Smooth muscle cell (in vitro differentiated cells): ENCODE measurements at regions not wholly inside any gene's neighbourhood (a gene's known extent, or its start where the extent isn't known, plus 50 kb on each side); places are given as distances from the start of the nearest gene placed in this dataset.

Experiments used
- DNase-seq: peaks from one replicate; lab custom pipeline; 2025; ENCODE audit not compliant: unreplicated experiment; lab: John Stamatoyannopoulos, UW
- H2AFZ ChIP-seq: fragments of 200-600 bp; sonication (generic); 2 replicates; pipeline ENCODE4 v1.6.0; 2016; ENCODE audit warnings: antibody characterized with exemption, low read depth, mild to moderate bottlenecking
- H3F3A ChIP-seq: fragments of 200-600 bp; sonication (generic); 2 replicates; pipeline ENCODE4 v1.6.0; 2017; ENCODE audit warnings: antibody characterized with exemption, low read depth
- H3K27ac ChIP-seq: fragments of 200-600 bp; sonication (generic); 2 replicates; pipeline ENCODE4 v1.5.1; 2016; ENCODE audit warnings: low read depth, mild to moderate bottlenecking
- H3K27me3 ChIP-seq: fragments of 200-600 bp; sonication (generic); 2 replicates; pipeline ENCODE4 v1.6.1; 2016; ENCODE audit warnings: low read depth, mild to moderate bottlenecking
- H3K36me3 ChIP-seq: fragments of 200-600 bp; sonication (generic); 2 replicates; pipeline ENCODE4 v1.5.1; 2016; ENCODE audit warnings: low read depth
- H3K4me1 ChIP-seq: fragments of 200-600 bp; sonication (generic); 2 replicates; pipeline ENCODE4 v1.5.1; 2016; ENCODE audit warnings: low read depth
- H3K4me2 ChIP-seq: fragments of 200-600 bp; sonication (generic); 2 replicates; pipeline ENCODE4 v1.6.0; 2016; ENCODE audit warnings: mild to moderate bottlenecking
- H3K4me3 ChIP-seq: fragments of 200-600 bp; sonication (generic); 2 replicates; pipeline ENCODE4 v1.5.1; 2016; ENCODE audit warnings: mild to moderate bottlenecking
- H3K79me2 ChIP-seq: fragments of 200-600 bp; sonication (generic); 2 replicates; pipeline ENCODE4 v1.6.0; 2016; ENCODE audit warnings: low read depth, mild to moderate bottlenecking
- H3K9ac ChIP-seq: fragments of 200-600 bp; sonication (generic); 2 replicates; pipeline ENCODE4 v1.6.0; 2016; ENCODE audit warnings: low read depth
- H3K9me3 ChIP-seq: fragments of 200-600 bp; sonication (generic); replicated peaks from 2 replicates; pipeline ENCODE4 v1.5.1; 2016; ENCODE audit warnings: low read depth
- H4K20me1 ChIP-seq: fragments of 200-600 bp; sonication (generic); 2 replicates; pipeline ENCODE4 v1.6.0; 2016; ENCODE audit warnings: low read depth
- WGBS: methylation state at CpG from one replicate; pipeline ENCODE4 v1.1.7; 2016; ENCODE audit warnings: low lambda C conversion rate; 5-methylcytosine and 5-hydroxymethylcytosine counted together
- TF ChIP-seq, protein P1 (sequence below): fragments of 200-600 bp; sonication (generic); IDR thresholded peaks from 2 replicates; pipeline ENCODE4 v1.5.1; 2017; ENCODE audit warnings: borderline replicate concordance, mild to moderate bottlenecking, antibody characterized with exemption; ENCODE audit not compliant: insufficient read depth, poor library complexity, severe bottlenecking

DNA sequence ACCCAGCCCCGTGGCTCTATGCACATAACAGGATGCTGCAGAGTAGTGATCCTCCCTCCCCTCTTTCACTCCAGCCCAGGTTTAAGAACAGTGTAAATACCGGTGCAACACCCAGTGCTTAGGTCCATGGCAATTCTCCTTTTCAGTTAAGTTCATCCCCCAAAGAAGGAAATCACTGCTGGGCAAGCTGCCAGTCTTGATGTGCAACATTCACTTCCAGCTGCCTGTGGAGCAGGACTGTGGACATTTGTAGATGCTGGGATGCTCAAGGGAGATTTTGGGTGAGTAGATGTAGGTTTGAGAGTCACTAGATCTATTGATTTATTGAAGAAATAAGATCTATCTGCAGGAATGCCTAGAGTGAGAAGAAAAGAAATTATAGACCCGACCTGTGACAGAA is 294.3 kb upstream of the KIAA1217 start:
- Histone ChIP-seq H3K27me3 (peaks cover 12% of the 10 kb centered on the region), H3K79me2 (no peaks in the 10 kb centered on the region), H3K27ac (no peak overlapping the region), H4K20me1 (no peaks in the 10 kb centered on the region), H3K4me3 (no peak overlapping the region), H3K9me3 (no peaks in the 10 kb centered on the region), H3K9ac (no peak overlapping the region), H3F3A (no peaks in the 10 kb centered on the region), H3K4me1 (no peaks in the 10 kb centered on the region), H2AFZ (no peak overlapping the region), H3K4me2 (no peak overlapping the region), H3K36me3 (no peaks in the 10 kb centered on the region)
- WGBS = 86% methylated on average over 3 of the region's 3 CpGs
- no peak for DNase-seq
- TF ChIP-seq, protein P1, sequence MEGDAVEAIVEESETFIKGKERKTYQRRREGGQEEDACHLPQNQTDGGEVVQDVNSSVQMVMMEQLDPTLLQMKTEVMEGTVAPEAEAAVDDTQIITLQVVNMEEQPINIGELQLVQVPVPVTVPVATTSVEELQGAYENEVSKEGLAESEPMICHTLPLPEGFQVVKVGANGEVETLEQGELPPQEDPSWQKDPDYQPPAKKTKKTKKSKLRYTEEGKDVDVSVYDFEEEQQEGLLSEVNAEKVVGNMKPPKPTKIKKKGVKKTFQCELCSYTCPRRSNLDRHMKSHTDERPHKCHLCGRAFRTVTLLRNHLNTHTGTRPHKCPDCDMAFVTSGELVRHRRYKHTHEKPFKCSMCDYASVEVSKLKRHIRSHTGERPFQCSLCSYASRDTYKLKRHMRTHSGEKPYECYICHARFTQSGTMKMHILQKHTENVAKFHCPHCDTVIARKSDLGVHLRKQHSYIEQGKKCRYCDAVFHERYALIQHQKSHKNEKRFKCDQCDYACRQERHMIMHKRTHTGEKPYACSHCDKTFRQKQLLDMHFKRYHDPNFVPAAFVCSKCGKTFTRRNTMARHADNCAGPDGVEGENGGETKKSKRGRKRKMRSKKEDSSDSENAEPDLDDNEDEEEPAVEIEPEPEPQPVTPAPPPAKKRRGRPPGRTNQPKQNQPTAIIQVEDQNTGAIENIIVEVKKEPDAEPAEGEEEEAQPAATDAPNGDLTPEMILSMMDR = no peak

DNA sequence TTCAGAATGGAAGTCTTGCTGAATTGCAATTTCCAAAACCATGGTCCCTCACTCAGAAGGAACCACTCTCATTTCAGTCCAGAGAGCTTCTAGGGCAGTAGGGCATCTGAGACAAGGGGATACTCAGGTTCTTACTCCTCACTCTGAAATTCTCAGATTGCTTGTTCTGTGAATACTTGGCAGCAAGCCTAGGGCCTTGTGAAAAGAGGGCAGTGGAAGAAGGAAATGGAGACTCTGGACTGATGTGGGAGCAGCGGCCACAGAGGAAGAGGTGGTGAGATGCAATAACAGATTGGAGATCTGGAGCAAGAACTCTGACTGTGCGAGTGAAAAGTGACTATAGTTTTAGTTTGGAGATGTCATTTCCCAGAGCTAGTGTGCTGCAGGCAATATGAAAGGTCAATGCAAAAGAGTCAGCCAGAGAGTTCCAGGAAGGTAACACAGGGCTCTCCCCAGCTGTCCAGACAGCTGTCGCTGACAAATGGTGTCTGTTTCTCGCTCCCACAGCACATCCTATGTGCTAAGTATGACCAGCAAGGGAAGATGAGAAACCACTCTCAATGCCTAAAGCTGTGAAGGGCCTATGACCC is 291.6 kb upstream of the KIAA1217 start:
- H4K20me1 ChIP-seq = no peaks in the 10 kb centered on the region
- H3K4me3 ChIP-seq = no peak overlapping the region
- H3K4me2 ChIP-seq = no peak overlapping the region
- DNase-seq = no peak
- no peak overlapping the region for H2AFZ ChIP-seq
- no peak overlapping the region for H3K27ac ChIP-seq
- H3K9me3 ChIP-seq = no peaks in the 10 kb centered on the region
- 80% methylated on average over 4 of the region's 4 CpGs for WGBS
- H3K27me3 ChIP-seq = peaks cover 12% of the 10 kb centered on the region
- TF ChIP-seq, protein P1 = no peak
- H3K79me2 ChIP-seq = no peaks in the 10 kb centered on the region
- H3F3A ChIP-seq = no peaks in the 10 kb centered on the region
- H3K36me3 ChIP-seq = no peaks in the 10 kb centered on the region
- no peaks in the 10 kb centered on the region for H3K4me1 ChIP-seq
- H3K9ac ChIP-seq = no peak overlapping the region

DNA sequence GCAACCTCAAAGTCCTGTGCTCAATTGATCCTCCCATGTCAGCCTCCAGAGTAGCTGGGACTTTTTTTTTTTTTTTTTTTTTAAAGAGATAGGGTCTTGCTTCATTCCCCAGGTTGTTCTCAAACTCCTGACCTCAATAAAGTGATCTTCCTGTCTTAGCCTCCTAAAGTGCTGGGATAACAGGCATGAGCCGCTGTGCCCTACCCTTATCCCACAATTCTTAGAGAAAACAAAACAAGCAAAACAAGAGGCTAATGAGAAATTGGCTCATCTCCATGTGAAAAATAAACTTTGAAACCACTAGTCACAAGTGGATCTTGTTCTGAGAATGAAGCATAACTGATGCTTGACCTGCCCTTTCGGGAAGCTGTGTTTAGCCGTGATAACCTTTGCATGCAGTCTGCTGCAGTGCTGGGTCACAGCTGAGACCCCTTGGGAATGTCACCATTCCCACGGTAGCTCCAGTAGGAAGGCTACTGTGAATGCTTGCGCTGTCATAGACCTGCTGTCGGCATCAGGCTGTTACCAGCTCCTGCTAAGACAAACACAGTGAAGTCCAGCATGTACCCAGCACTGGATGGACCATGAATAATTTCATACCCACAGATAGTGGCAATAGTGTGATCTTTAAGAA is 290.7 kb upstream of the KIAA1217 start:
- H3K9ac ChIP-seq = no peak overlapping the region
- H3K27me3 ChIP-seq = peaks cover 12% of the 10 kb centered on the region
- no peak for DNase-seq
- no peak overlapping the region for H3K4me2 ChIP-seq
- no peaks in the 10 kb centered on the region for H3K79me2 ChIP-seq
- no peaks in the 10 kb centered on the region for H3K9me3 ChIP-seq
- H2AFZ ChIP-seq = no peak overlapping the region
- H4K20me1 ChIP-seq = no peaks in the 10 kb centered on the region
- no peak overlapping the region for H3K4me3 ChIP-seq
- WGBS = 91% methylated on average over 6 of the region's 6 CpGs
- no peaks in the 10 kb centered on the region for H3F3A ChIP-seq
- H3K36me3 ChIP-seq = no peaks in the 10 kb centered on the region
- TF ChIP-seq, protein P1 = no peak
- no peaks in the 10 kb centered on the region for H3K4me1 ChIP-seq
- H3K27ac ChIP-seq = no peak overlapping the region

DNA sequence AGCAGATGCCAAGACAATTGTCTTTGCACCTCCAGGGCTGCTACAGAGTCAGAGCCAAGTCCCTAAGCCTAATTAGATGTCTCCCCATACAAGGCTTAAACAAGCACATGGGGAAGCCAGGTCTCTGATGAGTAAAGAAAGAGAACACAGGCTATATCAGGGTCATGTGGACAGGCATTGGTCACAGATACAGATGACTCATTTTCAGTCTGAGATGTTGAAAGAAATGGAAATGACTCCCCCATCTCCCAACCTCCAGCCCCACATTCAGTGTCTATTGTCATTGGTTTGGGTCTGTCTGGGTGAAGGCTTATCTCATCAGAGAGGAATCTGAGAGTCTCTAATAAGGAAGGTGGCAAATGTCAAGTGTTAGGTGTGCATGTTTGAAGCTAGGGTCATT is 290.1 kb upstream of the KIAA1217 start:
- no peak overlapping the region for H2AFZ ChIP-seq
- H3K4me2 ChIP-seq = no peak overlapping the region
- DNase-seq = no peak
- H3K79me2 ChIP-seq = no peaks in the 10 kb centered on the region
- no peaks in the 10 kb centered on the region for H3F3A ChIP-seq
- no peak overlapping the region for H3K4me3 ChIP-seq
- H3K9me3 ChIP-seq = no peaks in the 10 kb centered on the region
- no peaks in the 10 kb centered on the region for H4K20me1 ChIP-seq
- no peaks in the 10 kb centered on the region for H3K36me3 ChIP-seq
- TF ChIP-seq, protein P1 = no peak
- no peaks in the 10 kb centered on the region for H3K4me1 ChIP-seq
- no peak overlapping the region for H3K27ac ChIP-seq
- peaks cover 12% of the 10 kb centered on the region for H3K27me3 ChIP-seq
- no peak overlapping the region for H3K9ac ChIP-seq
